Cardiac fibroblast (primary cell): ENCODE measurements at regions not wholly inside any gene's neighbourhood (a gene's known extent, or its start where the extent isn't known, plus 50 kb on each side); places are given as distances from the start of the nearest gene placed in this dataset.
"Not testable (repeated sequence)": the region's sequence is repeated elsewhere in the genome, so short reads cannot be mapped to it uniquely, and the experiment has no call there.

Experiments
- DNase-seq, 2 donors: peaks; one replicate each; pipeline versions ENCODE4 v3.0.0 to v3.0.0-alpha.2; 2010; ENCODE audit warnings: low read depth in 2 of 2
- H3K4me3 ChIP-seq, 2 donors: replicated peaks in 1 of 2; 1 replicate in 1 of 2; 2 replicates in 1 of 2; pipeline ENCODE4 v1.5.1; 2011; ENCODE audit warnings: low read depth in 2 of 2, low read length in 2 of 2, mild to moderate bottlenecking in 2 of 2, moderate library complexity in 1 of 2
- CTCF ChIP-seq: IDR thresholded peaks from one replicate; pipeline ENCODE4 v1.5.1; 2011; ENCODE audit warnings: low read depth, mild to moderate bottlenecking, low read length, inconsistent platforms

GRCh38 chr2:121153516-121153915 lies 131.5 kb downstream of the TFCP2L1 start:
- TF ChIP-seq CTCF: no peak
- no peak overlapping the region for H3K4me3 ChIP-seq
- no peak for DNase-seq

- DNase-seq: no peak
- no peak overlapping the region for H3K4me3 ChIP-seq
- no peak for TF ChIP-seq CTCF
Measured at GRCh38 chr2:121155502-121156056, 129.4 kb downstream of the TFCP2L1 start.

DNA sequence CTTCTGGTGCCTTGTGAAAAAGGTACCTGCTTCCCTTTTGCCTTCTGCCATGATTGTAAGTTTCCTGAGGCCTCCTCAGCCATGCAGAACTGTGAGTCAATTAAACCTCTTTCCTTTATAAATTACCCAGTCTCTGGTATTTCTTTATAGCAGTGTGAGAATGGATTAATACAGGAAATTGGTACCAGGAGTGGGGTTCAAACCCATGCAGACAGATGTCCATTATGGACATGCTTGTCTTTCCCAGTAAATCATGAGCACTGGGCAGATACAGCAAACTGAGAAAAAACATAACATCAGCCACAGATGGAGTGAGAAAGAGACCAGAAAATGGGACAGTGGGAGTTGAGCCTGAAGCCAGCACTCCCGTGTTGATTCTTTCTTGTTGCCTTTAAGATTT lies 127.5 kb downstream of the TFCP2L1 start:
- not testable (repeated sequence) for DNase-seq, H3K4me3 ChIP-seq

DNA sequence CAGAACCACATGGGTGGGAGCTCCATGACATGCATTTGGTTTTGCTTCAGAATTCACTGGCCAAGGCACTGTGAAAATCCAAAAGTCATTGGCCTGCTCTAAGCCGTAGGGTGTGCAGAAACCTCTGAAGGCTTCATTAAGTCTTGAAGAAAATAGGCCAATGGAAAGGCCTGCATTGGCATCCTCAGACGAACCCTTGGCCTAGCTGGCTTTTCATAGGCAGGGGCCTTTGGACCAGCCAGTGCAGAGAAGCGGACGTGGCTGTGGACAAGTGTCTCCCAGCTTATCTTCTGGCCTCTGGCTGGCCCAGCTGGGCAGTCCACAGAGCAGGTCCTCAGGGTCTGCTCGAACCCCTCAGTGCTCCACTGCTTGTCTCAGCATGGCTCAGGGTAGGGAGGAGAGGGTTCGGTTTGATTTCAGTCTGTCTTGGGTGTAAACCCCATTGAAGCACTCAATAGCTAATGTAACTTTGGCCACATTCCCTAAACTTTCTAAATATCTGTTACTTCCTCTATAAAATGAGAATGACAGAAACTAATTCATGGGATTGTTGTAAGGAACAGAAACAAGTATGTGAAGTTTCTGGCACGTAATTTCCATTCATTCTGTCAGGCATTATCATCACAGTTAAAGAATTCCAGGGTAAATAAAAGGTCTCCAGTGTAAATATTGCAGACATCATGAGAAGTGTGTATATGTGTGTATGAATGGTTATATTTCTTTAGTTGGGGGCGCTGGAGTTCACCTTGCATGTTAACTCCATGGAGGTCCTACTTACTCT lies 125.5 kb downstream of the TFCP2L1 start:
- no peak overlapping the region for H3K4me3 ChIP-seq
- no peak for TF ChIP-seq CTCF
- DNase-seq: peak in 1 of 2 donors; percentile 6

DNA sequence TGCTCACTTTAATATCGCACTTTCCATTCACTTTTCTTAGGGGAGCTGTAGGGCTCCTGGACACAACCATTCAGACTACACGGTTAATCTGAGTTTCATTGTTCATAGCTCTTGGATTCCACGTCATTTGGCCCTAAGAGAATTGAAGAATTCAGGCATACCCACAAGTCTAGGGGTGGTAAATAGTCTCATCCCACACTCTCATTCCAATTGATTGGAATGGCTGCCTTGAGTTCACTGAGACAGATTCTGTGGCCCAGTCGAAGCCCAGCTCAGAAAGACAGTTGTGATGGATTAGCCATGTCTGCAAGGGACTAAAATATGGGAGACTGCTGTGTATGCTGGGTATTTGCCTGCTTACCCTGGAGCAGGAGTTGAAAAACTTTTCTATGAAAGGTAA lies 124.6 kb downstream of the TFCP2L1 start:
- peak in 1 of 2 donors; percentile 23 for DNase-seq
- H3K4me3 ChIP-seq: no peak overlapping the region

DNA sequence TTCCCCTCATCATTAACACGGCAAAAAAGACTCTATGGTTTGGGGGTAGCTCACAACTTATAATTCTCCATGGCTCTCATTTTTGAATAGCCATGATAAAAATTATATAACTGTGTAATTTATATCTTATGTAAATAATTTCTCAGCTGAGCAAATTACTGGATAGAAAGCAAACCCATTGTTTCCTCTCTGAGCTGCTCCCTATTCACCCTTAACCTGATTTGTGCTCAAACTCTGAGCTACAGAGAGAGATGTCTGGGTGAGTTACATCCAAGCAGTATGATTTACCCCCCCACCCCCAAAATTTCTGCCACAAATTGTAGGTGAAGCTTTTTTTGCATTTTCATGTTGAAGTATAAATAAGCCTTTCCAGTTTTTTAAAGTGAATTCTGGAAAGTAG lies 123.7 kb downstream of the TFCP2L1 start:
- TF ChIP-seq CTCF: no peak
- DNase-seq: no peak

More for the DNA sequence above, 124.6 kb downstream of the TFCP2L1 start:
- no peak for TF ChIP-seq CTCF

DNA sequence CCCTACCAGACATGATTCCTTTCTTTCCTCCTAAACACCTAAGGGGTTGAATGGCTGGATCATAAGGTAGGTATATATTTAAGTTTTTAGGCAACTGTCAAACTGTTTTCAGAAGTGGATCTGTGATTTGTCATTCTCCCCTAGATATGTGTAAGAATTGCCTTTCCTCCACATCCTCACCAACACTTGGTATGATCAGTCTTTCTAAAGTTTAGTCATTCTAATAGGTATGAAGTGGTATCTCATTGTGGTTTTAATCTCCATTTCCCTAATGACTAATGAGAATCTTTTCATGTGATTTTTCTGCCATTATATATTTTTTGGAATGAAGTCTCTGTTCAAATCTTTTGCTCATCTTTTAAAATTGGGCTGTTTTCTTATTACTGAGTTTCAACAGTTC lies 122.1 kb downstream of the TFCP2L1 start:
- DNase-seq: no peak
- no peak for TF ChIP-seq CTCF
- H3K4me3 ChIP-seq: no peak overlapping the region

More for the DNA sequence above, 123.7 kb downstream of the TFCP2L1 start:
- no peak overlapping the region for H3K4me3 ChIP-seq
